ENCODE measurements at regions not wholly inside any gene's neighbourhood (a gene's known extent, or its start where the extent isn't known, plus 50 kb on each side); places are given as distances from the start of the nearest gene placed in this dataset.
"Not testable (repeated sequence)": the region's sequence is repeated elsewhere in the genome, so short reads cannot be mapped to it uniquely, and the experiment has no call there.

DNA sequence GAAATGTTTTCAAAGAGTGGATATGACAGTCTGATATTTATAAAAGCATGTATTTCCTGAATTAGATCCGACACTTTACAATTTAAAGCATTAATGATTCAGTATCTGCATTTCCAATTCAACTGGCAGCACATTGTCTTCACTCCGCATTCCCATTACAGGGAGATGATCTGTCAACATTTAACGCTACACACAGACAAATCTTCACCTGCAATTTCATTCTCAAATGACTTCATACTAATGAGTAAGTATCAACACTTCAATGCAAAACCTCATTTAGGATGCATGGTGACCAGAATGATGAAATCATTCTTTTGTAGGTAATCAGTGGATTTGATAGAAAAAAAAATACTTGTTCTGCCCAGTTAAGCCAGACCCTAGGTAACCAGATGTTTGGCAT is 749.6 kb downstream of the CENPC start:
- DNase-seq (ENCODE audit: low read depth): no peak
- no peak overlapping the region for H3K4me3 ChIP-seq (ENCODE audit: low read length)
- TF ChIP-seq, protein P1, sequence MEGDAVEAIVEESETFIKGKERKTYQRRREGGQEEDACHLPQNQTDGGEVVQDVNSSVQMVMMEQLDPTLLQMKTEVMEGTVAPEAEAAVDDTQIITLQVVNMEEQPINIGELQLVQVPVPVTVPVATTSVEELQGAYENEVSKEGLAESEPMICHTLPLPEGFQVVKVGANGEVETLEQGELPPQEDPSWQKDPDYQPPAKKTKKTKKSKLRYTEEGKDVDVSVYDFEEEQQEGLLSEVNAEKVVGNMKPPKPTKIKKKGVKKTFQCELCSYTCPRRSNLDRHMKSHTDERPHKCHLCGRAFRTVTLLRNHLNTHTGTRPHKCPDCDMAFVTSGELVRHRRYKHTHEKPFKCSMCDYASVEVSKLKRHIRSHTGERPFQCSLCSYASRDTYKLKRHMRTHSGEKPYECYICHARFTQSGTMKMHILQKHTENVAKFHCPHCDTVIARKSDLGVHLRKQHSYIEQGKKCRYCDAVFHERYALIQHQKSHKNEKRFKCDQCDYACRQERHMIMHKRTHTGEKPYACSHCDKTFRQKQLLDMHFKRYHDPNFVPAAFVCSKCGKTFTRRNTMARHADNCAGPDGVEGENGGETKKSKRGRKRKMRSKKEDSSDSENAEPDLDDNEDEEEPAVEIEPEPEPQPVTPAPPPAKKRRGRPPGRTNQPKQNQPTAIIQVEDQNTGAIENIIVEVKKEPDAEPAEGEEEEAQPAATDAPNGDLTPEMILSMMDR (conservative IDR thresholded peaks at IDR 0.05; ENCODE audit: low read depth, low read length): no peak

DNA sequence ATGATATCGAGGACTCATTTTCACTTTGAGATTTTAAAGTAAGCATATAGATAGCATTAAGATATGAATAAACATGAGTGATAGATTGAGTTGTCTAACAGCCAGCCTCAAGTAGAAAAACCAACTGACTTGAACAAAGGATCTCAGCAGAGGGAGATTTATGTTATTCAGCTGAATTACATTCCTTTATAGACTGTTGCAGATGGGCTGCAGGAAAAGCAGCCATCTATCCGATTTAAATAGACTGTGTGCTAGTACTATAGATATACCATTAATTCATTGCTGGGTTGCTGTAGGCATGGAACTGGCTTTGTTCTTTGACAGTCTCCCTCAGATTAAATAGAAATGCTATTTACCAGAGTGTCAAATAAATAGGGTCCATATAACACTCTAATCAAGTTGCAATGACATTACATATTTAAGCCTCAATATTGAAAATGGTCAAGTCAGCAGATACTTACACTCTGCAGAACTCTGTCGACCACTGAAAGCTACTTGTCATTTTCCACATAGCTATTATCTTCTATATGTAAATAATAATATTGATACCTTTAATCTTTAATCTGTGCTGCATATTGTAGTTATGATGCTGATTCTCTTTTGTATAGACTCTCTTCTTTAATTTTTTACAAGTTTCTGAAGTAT is 750.8 kb downstream of the CENPC start:
- TF ChIP-seq, protein P1 (conservative IDR thresholded peaks at IDR 0.05; ENCODE audit: low read depth, low read length): no peak
- H3K4me3 ChIP-seq (ENCODE audit: low read length): no peak overlapping the region
- no peak for DNase-seq (ENCODE audit: low read depth)

DNA sequence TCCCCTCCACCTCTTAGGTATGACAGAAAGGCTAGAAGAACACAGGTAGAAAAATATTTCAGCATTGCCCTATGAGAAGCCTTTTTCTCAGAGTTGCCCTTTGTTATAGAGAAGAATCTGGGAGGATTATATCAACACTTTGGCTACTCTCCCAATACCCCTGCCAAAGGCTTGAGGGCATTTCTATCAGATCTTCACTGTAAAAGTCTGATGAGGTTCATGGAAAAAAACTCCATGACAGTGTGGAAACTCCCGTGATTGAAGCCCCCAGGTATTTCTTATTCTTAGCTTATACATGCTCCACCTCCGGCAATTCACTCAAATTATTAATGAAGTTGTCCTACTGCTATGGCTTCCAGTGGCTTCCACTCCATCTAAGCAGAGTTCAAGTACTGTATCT is 753.6 kb downstream of the CENPC start:
- no peak overlapping the region for H3K4me3 ChIP-seq (ENCODE audit: low read length)
- TF ChIP-seq, protein P1 (conservative IDR thresholded peaks at IDR 0.05; ENCODE audit: low read depth, low read length): no peak
- DNase-seq (ENCODE audit: low read depth): no peak

DNA sequence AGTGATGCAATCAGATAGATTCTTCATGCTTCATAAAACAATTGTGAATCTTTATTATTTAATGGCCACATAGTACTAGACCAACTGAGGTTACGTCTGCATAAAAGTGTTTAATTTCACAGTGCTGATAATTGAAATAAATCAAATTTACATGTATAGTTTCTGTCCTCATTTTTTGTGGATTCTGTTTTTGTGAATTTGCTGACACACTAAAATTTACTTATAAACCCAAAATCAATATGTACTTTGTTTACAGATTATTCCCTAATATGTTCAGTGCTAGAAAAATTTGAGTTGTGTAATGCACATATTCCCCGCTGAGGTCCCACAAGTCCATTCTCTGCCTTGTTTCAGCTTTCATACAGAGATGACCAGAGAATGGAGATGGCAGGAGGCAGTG is 759.8 kb downstream of the CENPC start:
- DNase-seq (ENCODE audit: low read depth): no peak
- TF ChIP-seq, protein P1 (conservative IDR thresholded peaks at IDR 0.05; ENCODE audit: low read depth, low read length): no peak

DNA sequence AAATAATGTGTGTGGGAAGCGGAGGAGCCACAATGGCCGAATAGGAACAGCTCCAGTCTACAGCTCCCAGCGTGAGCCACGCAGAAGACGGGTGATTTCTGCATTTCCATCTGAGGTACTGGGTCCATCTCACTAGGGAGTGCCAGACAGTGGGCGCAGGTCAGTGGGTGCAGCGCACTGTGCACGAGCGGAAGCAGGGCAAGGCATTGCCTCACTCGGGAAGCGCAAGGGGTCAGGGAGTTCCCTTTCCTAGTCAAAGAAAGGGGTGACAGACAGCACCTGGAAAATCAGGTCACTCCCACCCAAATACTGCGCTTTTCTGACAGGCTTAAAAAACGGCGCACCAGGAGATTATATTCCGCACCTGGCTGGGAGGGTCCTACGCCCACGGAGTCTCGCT is 762.6 kb downstream of the CENPC start:
- not testable (repeated sequence) for DNase-seq (ENCODE audit: low read depth); H3K4me3 ChIP-seq (ENCODE audit: low read length)

More for the DNA sequence above, 759.8 kb downstream of the CENPC start:
- H3K4me3 ChIP-seq (ENCODE audit: low read length): no peak overlapping the region

DNA sequence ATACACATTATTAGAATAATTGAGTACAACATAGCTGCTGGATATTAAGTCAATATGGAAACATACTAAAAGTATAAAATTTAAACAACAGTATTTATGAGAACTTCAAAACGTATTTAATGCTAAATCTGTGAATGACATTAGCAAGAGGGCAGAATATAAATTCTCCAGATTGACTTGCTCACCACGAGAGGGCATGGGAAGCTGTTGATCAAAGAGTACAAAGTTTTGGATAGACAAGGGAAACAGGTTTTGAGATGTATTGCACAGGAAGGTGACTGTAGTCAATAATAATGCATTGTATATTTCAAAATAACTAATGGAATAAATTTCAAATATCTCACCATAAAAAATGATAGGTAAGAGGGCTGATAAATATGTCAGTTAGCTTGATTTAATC is 768.2 kb downstream of the CENPC start:
- H3K4me3 ChIP-seq (ENCODE audit: low read length): no peak overlapping the region
- TF ChIP-seq, protein P1 (conservative IDR thresholded peaks at IDR 0.05; ENCODE audit: low read depth, low read length): no peak
- DNase-seq (ENCODE audit: low read depth): no peak

DNA sequence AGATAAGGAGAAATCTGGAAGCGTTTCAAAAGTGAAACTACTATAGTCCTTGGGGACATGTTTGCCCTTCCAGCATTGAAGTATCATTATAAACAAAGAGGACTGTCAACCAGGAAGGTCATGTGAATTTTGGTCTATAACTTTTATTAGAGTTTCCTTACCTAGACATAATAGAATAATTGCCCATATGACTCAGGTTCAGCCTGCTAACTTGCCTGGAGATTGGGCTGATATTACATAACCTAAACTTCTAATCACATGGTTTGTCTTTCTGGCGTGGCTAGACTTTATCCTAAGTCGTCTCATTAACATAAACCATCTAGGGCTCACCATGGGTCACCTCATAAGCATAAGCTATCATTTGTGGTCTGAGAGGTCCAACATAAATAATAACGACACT is 775.9 kb downstream of the CENPC start:
- TF ChIP-seq, protein P1 (conservative IDR thresholded peaks at IDR 0.05; ENCODE audit: low read depth, low read length): no peak
- DNase-seq (ENCODE audit: low read depth): peak; percentile 19
- H3K4me3 ChIP-seq (ENCODE audit: low read length): no peak overlapping the region

Data from retinal pigment epithelial cell (primary cell).